ENCODE measurements at regions not wholly inside any gene's neighbourhood (a gene's known extent, or its start where the extent isn't known, plus 50 kb on each side); places are given as distances from the start of the nearest gene placed in this dataset.
A peak's percentile ranks its signal among the peaks of the same experiment; 100 is the strongest.

GRCh38 chr6:99841297-99841696 is 152.7 kb downstream of the MCHR2 start:
- ChIA-PET CTCF (no interaction called here), POLR2A (no interaction called here)
- no peak for ATAC-seq
- Mint-ChIP-seq H3K27me3 (ENCODE audit: low read depth) (peaks cover 58% of the 10 kb centered on the region), H3K4me1 (peaks cover 16% of the 10 kb centered on the region), H3K36me3 (no peaks in the 10 kb centered on the region), H3K4me3 (no peak overlapping the region), H3K27ac (no peak overlapping the region), H3K9me3 (no peaks in the 10 kb centered on the region)
- DNase-seq (ENCODE audit: low spot score) = no peak
- TF ChIP-seq GTF2I (CRISPR knock-in tag; conservative IDR thresholded peaks at IDR 0.05) (no peak), CDX4 (CRISPR knock-in tag; IDR thresholded peaks at IDR 0.05; ENCODE audit: borderline replicate concordance) (no peak), ETV6 (CRISPR knock-in tag; IDR thresholded peaks at IDR 0.05) (no peak), IRF2 (CRISPR knock-in tag; IDR thresholded peaks at IDR 0.05; ENCODE audit: borderline replicate concordance, low read depth) (no peak), USF1 (CRISPR knock-in tag; IDR thresholded peaks at IDR 0.05) (no peak), PRDM15 (CRISPR knock-in tag; IDR thresholded peaks at IDR 0.05) (no peak), JUN (CRISPR knock-in tag; IDR thresholded peaks at IDR 0.05) (no peak), IRF1 (CRISPR knock-in tag; IDR thresholded peaks at IDR 0.05) (no peak), USF2 (CRISPR knock-in tag; IDR thresholded peaks at IDR 0.05) (no peak)

- Mint-ChIP-seq H3K27ac (no peak overlapping the region), H3K27me3 (ENCODE audit: low read depth) (peaks cover 78% of the 10 kb centered on the region), H3K36me3 (no peaks in the 10 kb centered on the region), H3K4me1 (peaks cover 24% of the 10 kb centered on the region), H3K9me3 (no peaks in the 10 kb centered on the region), H3K4me3 (no peak overlapping the region)
- ATAC-seq (peak; percentile 81), DNase-seq (ENCODE audit: low spot score) (no peak)
- TF ChIP-seq STAT6 (CRISPR knock-in tag; conservative IDR thresholded peaks at IDR 0.05; ENCODE audit: low read depth) (no peak), NR1H2 (CRISPR knock-in tag; IDR thresholded peaks at IDR 0.05) (no peak), FOXK1 (CRISPR knock-in tag; IDR thresholded peaks at IDR 0.05) (no peak), AFF4 (CRISPR knock-in tag; IDR thresholded peaks at IDR 0.05; ENCODE audit: borderline replicate concordance) (no peak), MLX (CRISPR knock-in tag; IDR thresholded peaks at IDR 0.05) (no peak), ZNF121 (CRISPR knock-in tag; IDR thresholded peaks at IDR 0.05) (no peak), E2F5 (CRISPR knock-in tag; IDR thresholded peaks at IDR 0.05) (no peak)
- POLR2A ChIA-PET = no interaction called here
- CTCF ChIA-PET = interaction anchor here (1.0 to 2.3 kb wide), 5 partner anchors 8 to 156 kb away, joined by 3 to 12 read pairs (median 5); no protein-coding TSS in a partner anchor
Observed at GRCh38 chr6:99846006-99846405, 148.0 kb downstream of the MCHR2 start.
